Thoracic aorta (tissue), 2 donors: ENCODE measurements at regions not wholly inside any gene's neighbourhood (a gene's known extent, or its start where the extent isn't known, plus 50 kb on each side); places are given as distances from the start of the nearest gene placed in this dataset.
"Not testable (repeated sequence)": the region's sequence is repeated elsewhere in the genome, so short reads cannot be mapped to it uniquely, and the experiment has no call there.

ENCODE experiments used
- ATAC-seq: fragments of 150-250 bp; one replicate; pipeline ENCODE4 v1.8.0; 2017; ENCODE audit warnings: low read depth; ENCODE audit not compliant: insufficient number of reproducible peaks, low FRiP score
- DNase-seq: peaks from one replicate; pipeline ENCODE4 v3.0.0-alpha.2; 2020; ENCODE audit warnings: low spot score
- H3K27ac ChIP-seq, 2 donors: fragments of 200-600 bp; sonication (generic); 1 replicate in 1 of 2; 2 replicates in 1 of 2; pipeline ENCODE4 v1.5.1; 2016; ENCODE audit warnings: mild to moderate bottlenecking in 2 of 2, moderate library complexity in 2 of 2
- H3K27me3 ChIP-seq: fragments of 200-600 bp; sonication (generic); replicated peaks from 2 replicates; pipeline ENCODE4 v1.6.0; 2016; ENCODE audit warnings: mild to moderate bottlenecking; ENCODE audit not compliant: insufficient read depth
- H3K36me3 ChIP-seq: fragments of 200-600 bp; sonication (generic); one replicate; pipeline ENCODE4 v1.5.1; 2016
- H3K4me1 ChIP-seq, 2 donors: fragments of 200-600 bp; sonication (generic); 1 replicate in 1 of 2; 2 replicates in 1 of 2; pipeline versions ENCODE4 v1.5.1 to v1.6.0; 2016; ENCODE audit warnings: low read depth in 2 of 2, mild to moderate bottlenecking in 1 of 2; ENCODE audit not compliant: control insufficient read depth in 1 of 2
- H3K4me3 ChIP-seq: fragments of 200-600 bp; sonication (generic); 2 replicates; pipeline ENCODE4 v1.5.1; 2016; ENCODE audit warnings: mild to moderate bottlenecking
- H3K9me3 ChIP-seq: fragments of 200-600 bp; sonication (generic); 2 replicates; pipeline ENCODE4 v1.5.1; 2016
- CTCF ChIP-seq: fragments of 200-600 bp; sonication (generic); IDR thresholded peaks from one replicate; pipeline ENCODE4 v1.5.1; 2019; ENCODE audit warnings: antibody characterized with exemption

- H3K36me3 ChIP-seq = no peaks in the 10 kb centered on the region
- no peak for TF ChIP-seq CTCF
- H3K27ac ChIP-seq = no peak overlapping the region
- DNase-seq (no peak), ATAC-seq (no peak)
- H3K9me3 ChIP-seq = no peaks in the 10 kb centered on the region
- no peaks in the 10 kb centered on the region for H3K4me1 ChIP-seq
- no peak overlapping the region for H3K4me3 ChIP-seq
- no peaks in the 10 kb centered on the region for H3K27me3 ChIP-seq
These were observed 184.2 kb downstream of the STK31 start for GRCh38 chr7:23893942-23894891.

DNA sequence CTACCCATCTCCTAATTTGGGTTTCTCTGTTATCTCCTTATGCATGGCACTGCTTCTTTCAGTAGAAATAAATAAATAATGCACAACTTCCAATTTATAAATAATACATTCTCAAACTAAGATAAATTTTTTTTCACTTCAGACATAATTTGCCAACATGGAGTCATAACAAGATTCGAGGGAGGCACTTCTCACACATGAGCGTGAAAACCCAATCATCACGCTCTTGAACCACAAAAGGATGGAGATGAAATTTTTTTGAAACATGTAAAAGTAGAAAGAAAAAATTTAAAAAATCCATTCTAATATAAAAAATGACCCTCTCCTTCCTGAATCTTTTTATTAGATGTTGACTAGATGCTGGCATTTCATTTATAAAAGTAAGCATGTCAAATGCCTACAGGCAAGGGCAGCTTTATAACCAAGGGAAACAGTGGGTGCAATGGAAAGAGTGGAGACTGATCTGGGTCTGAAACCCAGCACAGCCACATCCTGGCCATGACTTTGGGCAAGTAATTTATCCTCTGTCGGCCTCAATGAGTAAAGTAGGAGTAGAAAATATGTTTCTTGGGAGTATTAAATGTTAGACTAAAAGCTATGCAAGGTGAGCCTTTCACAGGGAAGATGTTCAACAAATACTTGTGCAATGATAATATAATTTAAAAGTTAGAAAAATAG lies 185.0 kb downstream of the STK31 start:
- H3K36me3 ChIP-seq = no peaks in the 10 kb centered on the region
- H3K9me3 ChIP-seq = no peaks in the 10 kb centered on the region
- no peak for DNase-seq

DNA sequence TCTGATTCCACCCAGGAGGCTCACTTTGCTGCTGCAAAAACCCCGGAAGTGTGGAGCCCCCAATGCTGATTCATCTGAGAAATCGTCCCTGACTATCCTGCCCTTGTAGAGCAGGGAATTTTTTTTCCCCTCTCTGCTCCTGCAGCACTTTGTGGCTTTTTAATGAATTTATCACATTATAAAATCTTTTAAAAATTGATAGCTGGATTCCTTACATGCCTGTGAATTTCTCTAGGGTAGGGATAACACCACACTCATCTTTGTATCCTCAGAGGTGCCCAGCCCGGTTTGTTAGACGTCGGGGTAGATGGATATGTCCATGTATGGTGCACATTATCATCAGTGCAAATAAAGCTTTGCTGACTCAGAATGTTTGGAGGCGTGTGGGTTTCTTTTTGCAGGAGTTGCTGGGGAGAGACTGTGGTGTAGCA lies 185.7 kb downstream of the STK31 start:
- H3K27ac ChIP-seq = no peak overlapping the region
- H3K36me3 ChIP-seq = no peaks in the 10 kb centered on the region
- H3K4me3 ChIP-seq = no peak overlapping the region
- H3K4me1 ChIP-seq = no peaks in the 10 kb centered on the region
- no peaks in the 10 kb centered on the region for H3K9me3 ChIP-seq
- no peak for ATAC-seq
- H3K27me3 ChIP-seq = no peaks in the 10 kb centered on the region
- no peak for DNase-seq
- no peak for TF ChIP-seq CTCF

More for the DNA sequence above, 185.0 kb downstream of the STK31 start:
- TF ChIP-seq CTCF = no peak
- H3K4me3 ChIP-seq = no peak overlapping the region
- no peaks in the 10 kb centered on the region for H3K27me3 ChIP-seq
- H3K4me1 ChIP-seq = no peaks in the 10 kb centered on the region
- no peak overlapping the region for H3K27ac ChIP-seq
- ATAC-seq = no peak

DNA sequence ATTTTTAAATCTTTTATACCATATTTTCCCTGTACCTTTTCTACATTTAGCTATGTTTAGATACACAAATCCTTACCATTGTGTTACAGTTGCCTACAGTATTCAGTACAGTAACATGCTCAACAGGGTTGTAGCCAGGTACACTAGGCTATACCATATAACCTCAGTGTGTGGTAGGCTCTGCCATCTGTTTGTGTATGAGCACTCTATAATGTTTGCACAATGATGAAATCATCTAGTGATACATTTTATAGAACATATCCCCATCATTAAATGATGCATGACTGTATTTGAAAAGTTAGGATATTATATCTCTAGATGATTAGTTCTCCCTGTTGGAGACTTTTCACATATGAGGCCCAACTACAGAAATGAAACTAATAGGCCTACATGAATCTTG lies 188.6 kb downstream of the STK31 start:
- H3K4me3 ChIP-seq = no peak overlapping the region
- no peaks in the 10 kb centered on the region for H3K27me3 ChIP-seq
- no peak overlapping the region for H3K27ac ChIP-seq
- no peaks in the 10 kb centered on the region for H3K9me3 ChIP-seq
- H3K4me1 ChIP-seq = no peaks in the 10 kb centered on the region
- DNase-seq = no peak
- H3K36me3 ChIP-seq = no peaks in the 10 kb centered on the region
- no peak for ATAC-seq
- TF ChIP-seq CTCF = no peak

GRCh38 chr7:23904901-23905300 lies 194.9 kb downstream of the STK31 start:
- H3K36me3 ChIP-seq, H3K9me3 ChIP-seq, H3K27me3 ChIP-seq, ATAC-seq, H3K4me3 ChIP-seq, H3K27ac ChIP-seq, DNase-seq, H3K4me1 ChIP-seq: not testable (repeated sequence)
